Adrenal gland (tissue), 9 donors: ENCODE measurements at regions not wholly inside any gene's neighbourhood (a gene's known extent, or its start where the extent isn't known, plus 50 kb on each side); places are given as distances from the start of the nearest gene placed in this dataset.

Experiments used
- DNase-seq, 7 donors: peaks; one replicate each; pipeline ENCODE4 v3.0.0-alpha.2; 2019 to 2020
- H3K27ac ChIP-seq, 5 donors: fragments of 200-600 bp; sonication (generic) in 4 of 5; 1 replicate in 3 of 5; 2 replicates in 2 of 5; pipeline versions ENCODE4 v1.5.1 to v1.8.0; 2016 to 2020; ENCODE audit warnings: mild to moderate bottlenecking in 1 of 5
- H3K27me3 ChIP-seq: fragments of 200-600 bp; 2 replicates; pipeline ENCODE4 v1.8.0; 2021
- H3K36me3 ChIP-seq, 2 donors: fragments of 200-600 bp; replicated peaks in 1 of 2; 1 replicate in 1 of 2; 2 replicates in 1 of 2; pipeline versions ENCODE4 v1.5.1 to v1.8.0; 2018 to 2022
- H3K4me1 ChIP-seq, 2 donors: fragments of 200-600 bp; replicated peaks in 1 of 2; 1 replicate in 1 of 2; 2 replicates in 1 of 2; pipeline versions ENCODE4 v1.5.1 to v1.8.0; 2018 to 2021
- H3K4me3 ChIP-seq, 4 donors: fragments of 200-600 bp; sonication (generic) in 3 of 4; one replicate each; pipeline ENCODE4 v1.5.1; 2016 to 2018
- H3K9me3 ChIP-seq, 3 donors: fragments of 200-600 bp; sonication (generic) in 1 of 3; replicated peaks in 1 of 3; 1 replicate in 2 of 3; 2 replicates in 1 of 3; pipeline versions ENCODE4 v1.5.1 to v1.8.0; 2016 to 2021
- POLR2A ChIP-seq, 2 donors: fragments of 450-650 bp; IDR thresholded peaks; one replicate each; pipeline ENCODE4 v1.6.1; 2017; ENCODE audit warnings: antibody characterized with exemption in 2 of 2, mild to moderate bottlenecking in 2 of 2, moderate library complexity in 1 of 2
- WGBS, 4 donors: extraction: QIAGEN DNeasy Blood & Tissue Kit in 2 of 4; methylation state at CpG; one replicate each; pipeline versions ENCODE4 v1.1.5 to v1.1.7; 2013 to 2017; 5-methylcytosine and 5-hydroxymethylcytosine counted together
- intact Hi-C, 2 donors: fragments of 100-400 bp; cut with DNase I; formaldehyde crosslinking; loops; one replicate each; pipeline versions ENCODE4 v1.14.1 to v1.15.0; 2022 to 2023
- TF ChIP-seq, protein P1 (sequence below), 6 experiments: fragments of 450-650 bp in 4 of 6; fragments of 200-600 bp in 2 of 6; sonication (generic) in 1 of 6; IDR thresholded peaks; 1 replicate in 5 of 6; 2 replicates in 1 of 6; pipeline versions ENCODE4 v1.5.1 to v1.8.0; 2016 to 2021; ENCODE audit warnings: antibody characterized with exemption in 6 of 6, mild to moderate bottlenecking in 2 of 6, moderate library complexity in 1 of 6
- donor health status: healthy with polysubstance abuse.
- donor health status: Bipolar disorder and iron deficiency.
- donor health status: DM: yes; HTN: yes; CAD: no.
- donor health status: DM: no; HTN: no; CAD: no.
- donor health status: DM: no; HTN: no; CAD: no.

DNA sequence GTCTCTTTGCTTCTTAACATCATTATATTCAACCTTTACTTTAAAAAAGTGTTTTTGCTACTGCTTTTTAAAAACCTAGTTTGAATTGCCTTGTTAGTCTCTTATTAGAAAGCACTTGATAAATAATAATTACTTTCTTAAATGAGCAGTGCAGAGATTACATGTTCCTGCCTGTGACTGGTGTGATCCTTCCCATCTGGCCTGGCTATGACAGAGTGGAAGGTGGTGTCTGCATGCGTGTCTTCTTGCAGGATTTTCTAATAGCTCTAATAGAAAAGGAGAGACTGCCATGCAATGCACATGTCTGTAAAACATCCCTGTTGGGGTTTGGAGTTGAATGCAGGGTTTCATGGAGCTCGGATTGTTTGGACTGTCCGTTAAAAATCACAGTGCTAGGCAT is 425.8 kb upstream of the TPM1 start:
- H3K36me3 ChIP-seq = no peaks in the 10 kb centered on the region
- no peak for DNase-seq
- no peaks in the 10 kb centered on the region for H3K27me3 ChIP-seq
- H3K4me3 ChIP-seq = no peak overlapping the region
- no peaks in the 10 kb centered on the region for H3K4me1 ChIP-seq
- TF ChIP-seq, protein P1, sequence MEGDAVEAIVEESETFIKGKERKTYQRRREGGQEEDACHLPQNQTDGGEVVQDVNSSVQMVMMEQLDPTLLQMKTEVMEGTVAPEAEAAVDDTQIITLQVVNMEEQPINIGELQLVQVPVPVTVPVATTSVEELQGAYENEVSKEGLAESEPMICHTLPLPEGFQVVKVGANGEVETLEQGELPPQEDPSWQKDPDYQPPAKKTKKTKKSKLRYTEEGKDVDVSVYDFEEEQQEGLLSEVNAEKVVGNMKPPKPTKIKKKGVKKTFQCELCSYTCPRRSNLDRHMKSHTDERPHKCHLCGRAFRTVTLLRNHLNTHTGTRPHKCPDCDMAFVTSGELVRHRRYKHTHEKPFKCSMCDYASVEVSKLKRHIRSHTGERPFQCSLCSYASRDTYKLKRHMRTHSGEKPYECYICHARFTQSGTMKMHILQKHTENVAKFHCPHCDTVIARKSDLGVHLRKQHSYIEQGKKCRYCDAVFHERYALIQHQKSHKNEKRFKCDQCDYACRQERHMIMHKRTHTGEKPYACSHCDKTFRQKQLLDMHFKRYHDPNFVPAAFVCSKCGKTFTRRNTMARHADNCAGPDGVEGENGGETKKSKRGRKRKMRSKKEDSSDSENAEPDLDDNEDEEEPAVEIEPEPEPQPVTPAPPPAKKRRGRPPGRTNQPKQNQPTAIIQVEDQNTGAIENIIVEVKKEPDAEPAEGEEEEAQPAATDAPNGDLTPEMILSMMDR (IDR thresholded peaks at IDR 0.05) = no peak
- TF ChIP-seq POLR2A (IDR thresholded peaks at IDR 0.05) = no peak
- intact Hi-C loops = no loop called here
- no peak overlapping the region for H3K27ac ChIP-seq
- 67 to 84% (median 75%) methylated on average over 3 of the region's 3 CpGs for WGBS, 4 donors
- no peaks in the 10 kb centered on the region for H3K9me3 ChIP-seq

DNA sequence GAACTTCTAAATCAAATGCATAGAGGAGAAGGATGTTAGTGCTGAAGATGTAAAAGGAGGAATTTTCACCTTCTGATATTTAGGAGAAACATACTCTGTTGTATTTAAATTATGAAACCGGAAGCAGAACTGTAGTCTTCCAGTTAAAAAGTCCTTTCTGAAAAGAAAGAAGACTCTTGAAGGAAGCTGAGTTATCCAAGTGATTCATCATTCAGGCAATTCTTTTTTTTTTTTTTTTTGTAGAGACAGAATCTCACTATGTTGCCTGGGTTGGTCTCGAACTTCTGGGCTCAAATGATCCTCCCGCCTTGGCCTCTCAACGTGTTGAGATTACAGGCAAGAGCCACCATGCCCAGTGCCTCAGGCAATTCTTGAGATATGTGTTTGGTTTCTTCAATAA is 424.8 kb upstream of the TPM1 start:
- intact Hi-C loops = no loop called here
- Histone ChIP-seq H3K27ac (no peak overlapping the region), H3K4me1 (no peaks in the 10 kb centered on the region), H3K36me3 (no peaks in the 10 kb centered on the region), H3K27me3 (no peaks in the 10 kb centered on the region), H3K4me3 (no peak overlapping the region), H3K9me3 (no peaks in the 10 kb centered on the region)
- no peak for TF ChIP-seq POLR2A (IDR thresholded peaks at IDR 0.05)
- TF ChIP-seq, protein P1 (IDR thresholded peaks at IDR 0.05) = no peak
- DNase-seq = no peak
- WGBS, 4 donors = 87 to 96% (median 91%) methylated on average over 4 of the region's 4 CpGs

DNA sequence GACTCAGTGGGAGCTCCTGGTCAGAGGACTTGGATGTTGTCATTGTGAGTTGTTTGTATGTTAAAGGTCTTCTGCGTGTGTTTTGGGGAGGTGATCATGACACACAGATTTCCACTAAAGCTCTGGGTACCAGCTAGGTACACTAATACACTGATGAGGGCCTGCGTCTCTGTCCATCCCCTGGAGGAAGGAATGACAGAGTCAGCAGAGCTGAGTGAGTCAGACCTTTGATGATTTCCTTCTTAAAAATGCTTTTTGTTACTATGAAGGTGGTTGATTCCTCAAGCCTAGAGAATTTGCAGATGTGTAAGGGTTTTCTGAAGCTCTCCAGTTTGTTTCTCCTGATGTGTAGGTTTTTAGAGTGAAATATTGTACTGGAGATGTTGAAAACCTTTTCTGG is 424.1 kb upstream of the TPM1 start:
- Histone ChIP-seq H3K27me3 (no peaks in the 10 kb centered on the region), H3K4me1 (no peaks in the 10 kb centered on the region), H3K27ac (no peak overlapping the region), H3K36me3 (no peaks in the 10 kb centered on the region), H3K9me3 (no peaks in the 10 kb centered on the region), H3K4me3 (no peak overlapping the region)
- WGBS, 4 donors = 87 to 97% (median 89%) methylated on average over 2 of the region's 2 CpGs
- intact Hi-C loops = no loop called here
- TF ChIP-seq, protein P1 (IDR thresholded peaks at IDR 0.05) = peak in 1 of 6 experiments; percentile 7
- TF ChIP-seq POLR2A (IDR thresholded peaks at IDR 0.05) = no peak
- DNase-seq = no peak

DNA sequence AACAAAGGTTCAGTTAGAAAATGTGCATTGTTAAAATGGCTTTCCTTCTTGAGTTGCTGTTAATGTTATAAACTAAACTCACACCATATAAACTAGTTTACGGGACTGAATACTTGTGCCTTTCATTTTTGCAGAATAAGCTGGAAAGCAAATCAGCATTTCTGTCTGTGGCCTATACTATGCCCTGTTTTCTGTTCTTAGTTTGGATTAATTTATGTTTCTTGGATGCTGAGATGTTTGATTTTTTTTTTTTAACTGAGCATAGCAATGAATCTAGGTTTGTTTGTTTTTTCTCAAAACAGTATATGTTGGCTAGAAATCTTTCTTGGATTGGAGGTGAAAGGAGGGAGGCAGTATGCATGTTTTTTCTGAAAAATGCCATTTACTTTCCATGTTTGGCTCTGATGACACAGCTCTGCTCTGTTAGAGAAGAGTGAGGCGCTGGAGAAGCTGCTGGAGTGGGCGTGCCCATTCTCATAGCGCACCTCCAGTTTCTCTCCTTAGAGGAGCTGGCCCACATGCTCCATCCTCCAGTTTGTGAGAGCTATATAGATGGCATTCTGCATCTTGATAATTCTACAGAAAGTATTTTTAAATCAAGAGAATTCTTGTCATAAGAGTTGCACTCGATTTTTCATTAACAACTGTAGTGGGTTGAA is 423.6 kb upstream of the TPM1 start:
- Histone ChIP-seq H3K4me3 (no peak overlapping the region), H3K9me3 (no peaks in the 10 kb centered on the region), H3K4me1 (peaks cover 0 to 1% of the 10 kb centered on the region in 2 donors), H3K27me3 (no peaks in the 10 kb centered on the region), H3K36me3 (no peaks in the 10 kb centered on the region), H3K27ac (no peak overlapping the region)
- 84 to 90% (median 89%) methylated on average over 5 of the region's 5 CpGs for WGBS, 4 donors
- intact Hi-C loops = no loop called here
- TF ChIP-seq POLR2A (IDR thresholded peaks at IDR 0.05) = no peak
- TF ChIP-seq, protein P1 (IDR thresholded peaks at IDR 0.05) = no peak
- DNase-seq = no peak
